NCI-H345 treated with DMSO at 0.1 percent for 48 hours (cell line): ENCODE measurements at regions not wholly inside any gene's neighbourhood (a gene's known extent, or its start where the extent isn't known, plus 50 kb on each side); places are given as distances from the start of the nearest gene placed in this dataset.
A peak's percentile ranks its signal among the peaks of the same experiment; 100 is the strongest.

Experiments used
- DNase-seq: peaks from one replicate; lab custom pipeline; 2025; ENCODE audit not compliant: unreplicated experiment; lab: John Stamatoyannopoulos, UW

DNA sequence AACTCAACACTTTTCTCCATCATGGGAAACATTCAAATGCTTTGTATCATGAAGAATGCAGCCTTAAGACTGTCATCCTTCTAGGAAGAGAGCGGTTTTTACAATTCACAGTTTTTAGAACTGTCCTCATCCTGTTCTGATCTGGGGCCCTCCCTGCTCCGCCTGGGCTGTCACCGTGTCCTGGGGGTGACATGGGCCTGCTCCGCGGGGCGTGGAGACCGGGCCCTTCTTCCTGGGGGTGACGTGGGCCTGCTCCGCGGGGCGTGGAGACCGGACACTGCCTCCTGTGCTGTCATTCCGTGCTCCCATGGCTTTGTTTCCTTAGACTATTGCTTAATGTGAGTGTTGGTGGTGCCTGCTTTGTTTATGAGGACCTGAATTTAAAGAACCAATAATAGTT, 122.8 kb downstream of the TMEM18 start:
- DNase-seq: no peak

DNA sequence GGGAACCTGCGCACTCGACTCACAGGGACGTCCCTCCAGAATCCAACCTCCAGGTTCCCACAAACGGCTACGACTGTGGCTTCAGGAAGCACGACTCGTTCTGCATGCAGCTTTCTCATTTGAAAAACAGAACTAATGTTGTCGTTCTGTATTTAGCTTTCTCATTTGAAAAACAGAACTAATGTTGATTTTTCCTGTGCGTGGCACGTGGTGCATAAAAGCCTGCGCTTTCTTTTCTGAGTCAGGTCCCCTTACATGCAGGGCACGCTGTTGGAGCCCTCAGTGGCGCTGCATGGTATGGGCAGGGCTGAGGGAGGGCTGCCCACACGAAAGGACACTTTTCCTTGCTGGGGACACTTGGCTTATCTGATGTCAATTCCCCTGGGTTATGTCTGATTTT, 124.3 kb downstream of the TMEM18 start:
- no peak for DNase-seq

DNA sequence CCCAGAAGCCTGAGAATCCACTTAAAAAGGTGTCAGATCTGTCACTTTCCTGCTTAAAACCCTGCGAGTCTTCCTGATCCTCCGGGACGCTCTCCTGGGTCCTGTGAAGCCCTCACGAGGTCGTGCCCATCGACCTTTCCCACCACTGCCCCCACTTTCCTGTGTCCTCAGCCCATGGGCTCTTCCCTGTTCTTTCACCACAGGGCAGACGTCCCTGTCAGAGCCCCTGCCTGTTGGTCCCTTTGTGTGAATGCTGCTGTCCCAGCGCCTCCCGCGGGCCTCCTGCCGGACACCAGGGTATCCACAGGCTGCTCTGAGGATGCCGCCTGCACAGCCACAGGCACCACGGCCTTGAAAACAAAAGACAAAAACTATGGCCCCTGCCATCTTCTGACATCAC, 125.6 kb downstream of the TMEM18 start:
- no peak for DNase-seq

DNA sequence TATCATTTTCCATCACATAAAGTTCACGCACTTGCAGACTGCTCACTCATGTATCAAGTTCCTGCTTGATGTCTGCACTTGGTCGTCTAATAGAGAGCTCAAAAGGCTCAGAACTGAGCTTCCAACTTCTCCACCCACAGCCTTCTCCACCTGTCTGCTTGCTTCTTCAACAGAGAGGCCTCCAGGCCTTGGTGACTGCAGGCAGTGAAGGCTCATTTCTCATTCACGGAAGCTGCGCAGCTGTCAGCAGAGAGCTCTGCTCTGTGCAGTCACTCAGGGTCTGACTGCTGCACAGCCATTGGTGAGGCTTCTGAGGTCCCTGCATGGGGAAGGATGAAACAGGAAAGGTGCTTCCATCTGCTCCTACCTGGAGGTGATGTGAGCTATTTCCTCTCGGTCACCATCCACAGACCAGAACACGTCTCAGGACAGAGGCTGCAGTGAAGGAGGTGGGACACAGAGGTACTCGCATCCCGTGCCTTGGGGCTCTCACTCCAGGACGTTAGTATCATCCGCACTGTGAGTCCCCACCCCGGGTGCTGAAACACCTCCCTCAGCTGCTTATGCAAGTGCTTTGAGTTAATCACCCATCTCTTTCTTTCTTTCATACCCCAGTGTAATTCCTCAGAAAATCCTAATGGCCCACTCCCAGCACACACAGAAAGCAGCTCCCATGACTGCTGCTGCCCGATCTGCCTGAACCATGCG, 126.2 kb downstream of the TMEM18 start:
- DNase-seq: no peak

DNA sequence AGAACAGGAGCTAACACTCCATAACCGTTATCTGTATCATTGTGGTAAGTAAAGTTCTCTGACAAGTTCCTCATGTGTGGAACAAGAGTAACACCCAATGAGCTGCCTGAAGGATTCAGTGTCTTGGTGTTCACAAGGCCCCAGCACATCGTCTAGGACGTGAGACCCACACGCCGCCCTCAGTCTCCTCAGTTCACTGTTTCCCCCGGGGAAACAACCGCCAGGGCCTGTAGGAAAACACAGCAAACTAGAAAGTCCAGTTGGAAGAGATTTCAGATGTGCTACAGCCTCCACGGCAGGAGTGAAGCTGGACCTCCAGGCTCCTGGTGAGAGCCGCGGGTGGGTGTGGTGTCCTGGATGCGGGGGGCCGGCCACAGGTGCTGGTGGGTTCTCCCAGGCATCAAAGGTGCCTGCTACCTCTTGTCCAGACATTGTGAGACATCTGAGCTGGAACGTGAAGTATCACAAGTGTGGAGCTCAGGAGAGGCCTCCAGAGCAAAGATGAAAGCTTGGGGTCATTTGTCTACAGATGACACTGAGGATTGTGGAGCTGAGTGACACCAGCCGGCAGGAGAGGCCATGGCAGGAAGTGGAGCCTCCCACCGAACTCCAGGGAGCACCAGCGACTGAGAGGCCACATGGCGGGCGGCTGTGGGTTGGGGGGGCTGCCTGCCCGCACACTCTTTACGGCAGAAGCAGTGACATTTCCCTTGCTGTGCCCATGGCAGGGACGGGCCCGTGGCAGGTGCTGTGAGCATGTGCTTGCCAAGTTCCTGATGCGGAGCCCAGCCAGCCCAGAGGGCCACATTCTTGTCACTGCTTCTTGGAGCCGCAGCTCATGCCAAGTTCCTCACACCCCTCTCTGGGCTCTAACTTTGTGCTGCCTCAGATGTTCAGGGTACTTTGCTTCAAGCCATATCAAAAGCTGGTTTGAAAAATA, 131.2 kb downstream of the TMEM18 start:
- no peak for DNase-seq

DNA sequence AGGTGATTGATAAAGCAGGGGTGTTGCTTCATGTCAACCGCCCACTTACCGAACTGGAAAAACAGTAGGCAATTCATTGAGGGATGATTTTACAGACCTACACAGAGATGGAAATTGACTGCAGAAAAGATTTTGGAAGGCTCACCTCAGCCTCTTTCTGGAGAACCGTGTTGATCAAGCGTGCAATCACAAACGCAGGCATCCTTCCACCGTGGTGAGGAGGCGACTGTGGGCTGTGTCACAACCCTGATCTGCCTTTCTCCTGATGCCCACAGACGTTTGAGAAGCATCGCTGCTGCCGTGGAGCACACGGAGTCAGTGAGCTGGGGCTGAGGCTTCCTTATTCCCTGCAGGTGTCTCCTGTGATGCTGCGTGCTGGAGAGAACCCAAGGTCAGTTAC, 132.0 kb downstream of the TMEM18 start:
- DNase-seq: no peak

DNA sequence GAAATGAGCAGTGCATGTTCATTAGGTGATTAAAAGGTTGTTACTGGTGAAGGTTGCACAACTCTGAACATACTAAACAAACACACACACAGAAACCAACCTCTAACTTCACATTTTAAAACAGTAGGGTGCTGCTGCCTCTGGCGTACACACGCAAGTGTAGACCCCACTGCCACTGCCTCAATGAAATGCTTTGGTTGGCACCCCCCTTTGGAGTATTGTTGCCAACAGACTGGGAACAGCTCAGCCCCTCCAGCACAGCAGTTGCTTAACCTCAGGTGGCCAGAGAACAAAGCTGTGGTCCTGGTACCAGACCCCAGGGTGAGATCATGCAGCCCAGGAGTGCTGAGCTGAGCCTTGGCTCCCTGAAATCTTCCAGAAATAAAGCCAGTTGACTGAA, 138.6 kb downstream of the TMEM18 start:
- no peak for DNase-seq

DNA sequence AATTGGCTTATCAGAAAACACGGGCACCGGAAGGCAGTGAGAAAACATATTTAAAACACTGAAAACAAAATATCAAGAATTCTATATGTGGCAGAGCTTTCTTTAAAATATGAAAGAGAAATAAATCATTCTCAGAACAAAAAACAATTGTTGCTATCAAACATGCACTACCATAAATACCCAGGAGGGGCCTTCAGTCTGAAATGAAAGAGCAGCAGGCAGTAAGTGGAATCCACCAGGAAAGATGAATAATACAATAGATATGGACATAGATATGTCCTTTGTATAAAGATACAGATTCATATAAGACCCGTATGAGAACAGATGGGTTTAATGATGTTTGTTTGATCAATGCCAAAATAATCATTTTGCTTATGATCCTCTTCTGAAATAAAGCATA, 142.0 kb downstream of the TMEM18 start:
- no peak for DNase-seq

DNA sequence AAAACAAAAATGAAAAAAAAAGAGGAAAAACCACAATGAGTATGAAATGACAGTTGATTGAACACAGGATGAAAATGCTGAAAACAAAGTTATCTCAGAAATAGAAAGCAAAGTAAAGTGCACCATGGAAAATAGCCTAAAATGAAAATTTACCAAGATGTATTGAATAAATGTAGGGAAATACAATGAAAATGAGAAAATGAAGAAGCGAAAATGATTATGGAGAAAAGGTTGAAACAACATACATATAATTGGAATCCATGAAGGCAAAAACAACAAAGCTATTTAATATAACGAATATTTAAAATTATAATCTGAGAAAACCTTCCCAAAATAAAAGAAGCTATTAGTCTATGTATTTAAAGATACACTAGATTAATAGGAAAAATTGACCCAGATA, 147.4 kb downstream of the TMEM18 start:
- no peak for DNase-seq

DNA sequence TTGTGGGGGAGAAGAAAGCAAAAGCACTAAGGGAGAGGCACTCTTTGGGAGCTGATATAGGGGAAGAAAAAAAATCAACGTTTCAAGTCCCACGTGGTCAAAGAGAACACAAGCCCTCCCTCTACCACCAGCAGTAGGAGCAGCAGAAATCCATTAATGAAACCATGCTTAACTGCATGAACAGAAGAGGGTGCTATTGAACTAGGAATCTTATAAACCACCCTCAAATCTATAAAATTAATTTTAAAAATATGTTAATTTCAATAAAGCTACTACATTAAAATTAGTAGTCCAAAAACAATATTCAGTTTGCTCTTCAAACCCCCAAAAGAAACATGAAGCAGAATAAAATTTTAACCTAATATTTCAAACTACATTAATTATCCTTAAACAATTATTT, 147.8 kb downstream of the TMEM18 start:
- peak; percentile 28 for DNase-seq

DNA sequence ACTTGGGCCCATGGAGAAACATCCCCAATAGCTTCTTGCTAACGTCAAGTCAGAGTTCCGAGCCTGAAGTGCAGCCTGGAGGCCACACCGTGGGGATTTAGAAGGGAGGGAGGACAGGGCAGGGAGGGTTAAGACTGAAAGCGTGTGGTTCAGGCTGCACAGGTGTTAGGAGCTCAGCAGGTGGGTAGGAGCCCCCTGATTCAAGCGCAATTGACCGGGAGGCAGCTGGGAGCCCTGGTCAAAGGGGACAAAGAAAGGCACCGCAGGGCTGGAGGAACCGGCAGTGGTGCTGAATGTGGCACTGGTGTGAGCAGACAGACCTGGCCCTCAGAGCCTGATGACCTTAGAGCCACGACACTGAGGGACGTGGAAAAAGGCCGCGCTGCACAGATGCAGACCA, 149.6 kb downstream of the TMEM18 start:
- no peak for DNase-seq

DNA sequence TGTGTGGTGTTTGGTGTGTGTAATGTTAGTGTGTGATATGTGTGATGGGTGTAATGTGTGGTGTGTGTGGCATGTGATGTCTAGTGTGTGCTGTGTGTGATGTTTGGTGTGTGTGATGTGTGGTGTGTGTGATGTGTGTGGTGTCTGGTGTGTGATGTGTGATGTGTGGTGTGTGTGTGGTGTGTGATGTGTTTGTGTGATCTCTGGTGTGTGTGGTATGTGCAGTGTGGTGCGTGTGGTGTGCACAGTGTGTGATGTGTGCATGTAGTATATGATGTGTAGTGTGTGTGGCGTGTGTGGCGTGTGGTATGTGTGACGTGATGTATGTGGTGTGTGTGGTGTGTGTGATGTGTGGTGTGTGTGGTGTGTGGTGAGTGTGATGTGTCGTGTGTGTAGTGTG, 150.3 kb downstream of the TMEM18 start:
- no peak for DNase-seq

DNA sequence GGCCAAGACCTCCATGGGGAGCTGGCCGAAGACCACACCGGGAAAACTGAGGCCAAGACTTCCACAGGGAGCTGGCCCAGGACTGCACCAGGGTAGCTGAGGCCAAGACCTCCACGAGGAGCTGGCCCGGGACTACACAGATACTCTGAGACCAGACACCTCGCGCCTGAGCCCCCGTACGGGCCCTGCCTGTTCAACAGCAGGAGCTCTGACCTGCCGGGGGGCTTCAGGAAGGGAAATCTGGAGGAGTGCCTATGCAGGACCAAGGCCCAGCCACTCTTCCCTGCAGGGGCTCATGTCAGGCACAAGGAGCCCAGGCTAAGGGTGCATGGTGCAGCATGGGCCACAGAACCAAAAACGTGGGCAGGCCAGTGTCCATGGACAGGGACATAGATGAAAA, 151.6 kb downstream of the TMEM18 start:
- no peak for DNase-seq

DNA sequence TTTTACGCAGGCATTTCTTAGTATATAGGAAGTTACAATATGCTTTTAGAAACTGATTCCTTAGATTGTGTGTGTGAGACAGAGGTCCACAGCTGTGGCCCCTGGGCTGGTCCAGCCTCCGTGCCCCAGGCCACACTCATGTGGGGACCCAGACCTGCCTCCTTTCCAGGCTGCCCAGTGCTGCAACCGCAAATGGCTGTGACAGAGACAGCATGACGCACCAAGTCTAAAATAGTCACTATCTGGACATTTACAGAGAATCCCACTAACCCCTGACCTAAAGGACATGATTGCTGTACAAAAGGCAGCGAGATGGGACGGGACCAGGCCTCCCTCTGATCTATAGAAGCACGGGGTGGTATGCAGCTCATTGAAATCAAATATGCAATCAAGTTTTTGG, 152.2 kb downstream of the TMEM18 start:
- no peak for DNase-seq

DNA sequence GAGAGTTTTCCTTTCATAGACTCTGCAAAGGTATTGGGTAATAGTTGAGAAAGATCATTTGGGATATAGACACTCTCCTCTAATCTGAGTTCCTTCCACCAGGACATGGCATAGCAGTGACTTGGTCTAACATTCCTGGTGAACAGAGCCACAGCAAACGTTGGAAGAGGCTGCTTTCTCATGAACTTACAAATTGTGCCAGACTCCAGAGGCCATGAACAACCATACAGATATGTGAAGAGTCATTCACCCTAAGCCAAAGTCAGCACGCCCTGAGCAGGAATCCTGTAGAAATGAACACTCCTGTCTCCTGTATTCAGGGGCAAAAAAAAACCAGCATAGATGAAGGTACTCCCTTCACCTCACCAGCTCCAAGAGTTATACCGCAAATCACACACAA, 152.8 kb downstream of the TMEM18 start:
- DNase-seq: no peak

DNA sequence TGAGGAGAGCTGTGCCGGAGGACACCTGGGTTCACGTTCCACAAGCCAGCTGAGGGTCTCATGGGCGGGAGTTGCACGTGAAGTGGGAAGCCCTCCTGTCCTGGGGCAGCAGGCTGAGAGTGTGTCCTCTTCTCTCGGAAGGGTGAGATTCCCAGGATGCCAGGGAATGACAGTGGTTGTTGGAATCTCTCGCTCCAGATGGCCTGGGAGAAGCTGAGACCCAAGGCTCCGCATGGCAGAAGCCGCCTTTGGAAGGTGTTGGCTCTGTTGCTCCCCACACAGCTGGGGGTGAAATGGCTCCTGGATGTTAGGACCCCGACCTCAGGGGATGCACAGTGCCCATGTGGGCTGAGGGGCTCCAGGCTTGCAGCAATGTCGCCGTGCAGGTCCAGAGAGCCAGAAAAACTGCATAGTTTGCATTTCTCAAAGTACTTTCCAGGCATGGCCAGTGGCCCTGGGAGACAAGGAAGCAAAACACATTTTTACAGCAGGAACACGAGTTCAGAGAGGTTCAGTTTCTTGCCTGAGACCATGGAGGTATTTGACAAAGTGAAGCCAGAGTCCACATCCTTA, 153.4 kb downstream of the TMEM18 start:
- DNase-seq: no peak

DNA sequence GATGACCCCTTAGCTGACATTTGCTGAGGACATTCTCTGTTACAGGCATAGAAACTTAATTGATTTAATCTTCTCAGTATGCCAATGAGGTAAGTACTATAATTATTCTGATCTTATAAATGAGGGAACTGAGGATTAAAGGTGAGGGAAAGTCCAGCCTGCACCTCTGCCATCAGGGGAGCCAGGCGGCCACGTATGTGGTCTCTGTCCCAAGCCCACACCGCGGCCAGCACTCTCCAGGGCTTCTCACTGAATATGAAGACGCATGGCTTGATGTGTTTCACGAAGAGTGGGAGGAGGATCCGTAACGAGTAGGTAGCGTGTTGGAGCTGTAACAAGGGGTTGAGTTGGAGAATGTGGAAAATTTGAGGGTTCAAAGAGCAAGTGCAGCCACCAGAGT, 154.4 kb downstream of the TMEM18 start:
- DNase-seq: no peak

DNA sequence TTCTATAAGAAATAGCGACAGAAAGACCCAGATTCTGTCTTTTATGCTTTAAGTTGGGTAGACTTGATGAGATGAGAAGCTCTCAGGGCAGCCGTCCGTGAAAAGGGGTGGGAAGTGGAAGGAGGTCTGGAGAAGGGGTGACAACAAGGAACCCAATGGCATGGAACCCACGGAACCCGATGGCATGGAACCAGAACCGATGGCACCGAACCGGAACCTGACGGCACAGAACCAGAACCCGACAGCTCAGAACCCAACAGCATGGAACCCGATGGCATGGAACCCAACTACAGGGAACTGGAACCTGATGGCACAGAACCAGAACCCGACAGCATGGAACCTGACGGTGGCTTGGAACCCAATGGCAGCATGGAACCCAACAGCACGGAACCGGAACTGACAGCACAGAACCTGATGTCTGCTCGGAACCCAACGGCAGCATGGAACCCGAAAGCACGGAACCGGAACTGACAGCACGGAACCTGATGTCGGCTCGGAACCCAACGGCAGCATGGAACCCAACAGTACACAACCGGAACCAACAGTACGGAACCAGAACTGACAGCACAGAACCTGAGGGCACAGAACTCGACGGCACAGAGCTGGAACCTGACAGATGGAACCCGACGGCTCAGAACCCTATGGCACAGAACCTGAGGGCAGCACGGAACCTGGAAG, 155.2 kb downstream of the TMEM18 start:
- DNase-seq: no peak

DNA sequence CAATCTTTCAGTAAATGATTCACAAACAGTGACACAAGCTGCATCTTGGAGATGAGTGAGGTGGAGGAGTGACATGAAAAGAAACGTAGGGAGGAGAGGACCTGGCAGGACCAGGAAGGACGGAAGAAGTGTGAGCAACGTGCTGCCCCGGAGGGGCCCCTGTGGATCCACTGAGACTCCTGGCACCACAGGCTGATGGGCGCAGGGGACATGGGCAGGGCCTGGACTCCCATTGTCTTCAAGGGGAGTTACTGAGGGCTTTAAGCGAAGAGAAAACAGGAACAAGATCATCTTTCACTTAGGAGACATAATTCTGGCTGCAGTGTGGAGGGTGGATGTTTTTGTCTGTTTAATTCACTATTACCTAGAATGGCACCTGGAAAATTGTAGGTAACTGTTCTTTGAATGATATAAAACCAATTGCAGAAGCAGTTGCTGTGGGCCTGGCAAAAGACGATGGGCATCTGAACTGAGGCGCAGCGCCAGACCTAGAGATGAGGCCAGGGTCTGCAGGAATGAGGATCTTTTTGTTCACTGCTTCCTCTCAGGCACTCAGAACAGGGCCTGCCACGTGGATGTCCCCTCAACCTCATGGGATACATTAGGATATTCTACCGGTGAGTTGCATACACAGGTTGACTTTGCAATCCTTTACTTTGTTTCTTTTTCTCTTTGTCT, 156.4 kb downstream of the TMEM18 start:
- no peak for DNase-seq

DNA sequence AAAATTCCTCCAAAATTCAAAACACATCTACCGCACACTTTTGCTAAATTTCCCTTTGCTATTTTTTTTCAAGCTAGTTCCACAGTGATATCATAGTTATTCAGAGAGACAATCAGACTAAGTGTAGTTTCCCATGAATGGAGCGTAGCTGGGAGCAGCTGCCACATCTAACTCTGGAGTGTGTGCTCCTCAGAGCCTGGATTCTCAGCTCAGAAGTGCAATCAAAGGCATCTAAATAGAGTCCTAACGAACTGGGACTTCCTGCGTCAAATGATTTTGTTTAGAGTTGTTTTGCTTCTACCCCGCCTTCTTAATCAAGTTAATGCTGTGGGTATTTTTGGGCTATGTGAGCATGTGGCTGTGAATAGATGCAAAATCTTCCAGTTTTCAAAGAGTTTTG, 160.3 kb downstream of the TMEM18 start:
- no peak for DNase-seq

DNA sequence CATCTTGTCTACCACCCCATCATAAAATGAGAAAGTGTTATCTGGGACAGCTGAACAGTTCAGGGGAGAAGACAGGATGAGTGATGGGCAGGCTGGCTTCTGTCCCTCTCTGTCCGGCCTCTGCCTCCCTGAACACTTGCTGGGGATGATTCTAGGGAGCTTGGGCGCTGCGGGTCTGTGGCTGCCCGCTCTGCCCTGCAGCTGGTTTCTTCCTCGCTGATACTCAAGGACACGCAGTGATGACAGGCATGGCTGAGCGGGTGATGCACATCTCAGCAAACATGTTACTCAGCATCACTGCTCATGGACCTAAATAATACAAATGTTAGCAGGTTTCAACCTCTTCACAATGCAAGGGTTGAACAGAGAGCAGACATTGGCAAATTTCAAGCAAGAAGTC, 161.1 kb downstream of the TMEM18 start:
- DNase-seq: no peak
